GM13976 (cell line): ENCODE measurements at regions not wholly inside any gene's neighbourhood (a gene's known extent, or its start where the extent isn't known, plus 50 kb on each side); places are given as distances from the start of the nearest gene placed in this dataset.

Experiments used
- DNase-seq: peaks from one replicate; pipeline ENCODE4 v3.0.0; 2012; ENCODE audit warnings: low spot score
- CTCF ChIP-seq: IDR thresholded peaks from 2 replicates; pipeline ENCODE4 v1.5.1; 2012; ENCODE audit warnings: borderline replicate concordance, mild to moderate bottlenecking; ENCODE audit not compliant: insufficient read depth; ENCODE audit errors: extremely low read depth, missing control alignments, control extremely low read depth
- in situ Hi-C: fragments of 300-500 bp; cut with MboI; formaldehyde crosslinking; loops from one replicate; pipeline ENCODE4 v1.12.0; 2022; ENCODE audit warnings: low sequenced_read_pairs, mixed read lengths, inconsistent platforms; ENCODE audit not compliant: unreplicated experiment

GRCh38 chr11:120019191-120019590, 118.7 kb downstream of the TRIM29 start:
- no peak for TF ChIP-seq CTCF
- in situ Hi-C loops, result no loop called here
- DNase-seq, result no peak

GRCh38 chr11:120017582-120018150, 120.2 kb downstream of the TRIM29 start:
- in situ Hi-C loops, result no loop called here
- DNase-seq, result no peak
- TF ChIP-seq CTCF, result no peak

GRCh38 chr11:120013325-120014250, 124.3 kb downstream of the TRIM29 start:
- DNase-seq, result peak; percentile 82
- in situ Hi-C loops, result no loop called here
- peak; percentile 36 for TF ChIP-seq CTCF

- DNase-seq, result no peak
- no peak for TF ChIP-seq CTCF
- in situ Hi-C loops, result no loop called here
These were observed 125.7 kb downstream of the TRIM29 start for GRCh38 chr11:120012245-120012644.

- no peak for DNase-seq
- in situ Hi-C loops, result no loop called here
- no peak for TF ChIP-seq CTCF
These were observed 126.1 kb downstream of the TRIM29 start for GRCh38 chr11:120011836-120012235.

GRCh38 chr11:120010775-120011174, 127.1 kb downstream of the TRIM29 start:
- TF ChIP-seq CTCF, result no peak
- DNase-seq, result no peak
- in situ Hi-C loops, result no loop called here
